GM12892 (cell line): ENCODE measurements at regions not wholly inside any gene's neighbourhood (a gene's known extent, or its start where the extent isn't known, plus 50 kb on each side); places are given as distances from the start of the nearest gene placed in this dataset.

Experiments
- DNase-seq: peaks from one replicate; pipeline ENCODE4 v3.0.0; 2011; ENCODE audit not compliant: insufficient read length
- FAIRE-seq: peaks from 2 replicates; lab custom pipeline; 2011; peaks lifted over from hg19 to GRCh38; lab: Jason Lieb, UNC
- POLR2A ChIP-seq: IDR thresholded peaks from 2 replicates; pipeline ENCODE4 v1.6.1; 2011; ENCODE audit warnings: low read depth, low read length, control low read depth
- POLR2AphosphoS5 ChIP-seq: IDR thresholded peaks from 2 replicates; pipeline ENCODE4 v1.6.1; 2011; ENCODE audit warnings: low read depth, low read length, control low read depth
- TAF1 ChIP-seq: IDR thresholded peaks from 2 replicates; pipeline ENCODE4 v1.6.1; 2011; ENCODE audit warnings: low read depth, mild to moderate bottlenecking, control low read depth, low read length, borderline replicate concordance

DNA sequence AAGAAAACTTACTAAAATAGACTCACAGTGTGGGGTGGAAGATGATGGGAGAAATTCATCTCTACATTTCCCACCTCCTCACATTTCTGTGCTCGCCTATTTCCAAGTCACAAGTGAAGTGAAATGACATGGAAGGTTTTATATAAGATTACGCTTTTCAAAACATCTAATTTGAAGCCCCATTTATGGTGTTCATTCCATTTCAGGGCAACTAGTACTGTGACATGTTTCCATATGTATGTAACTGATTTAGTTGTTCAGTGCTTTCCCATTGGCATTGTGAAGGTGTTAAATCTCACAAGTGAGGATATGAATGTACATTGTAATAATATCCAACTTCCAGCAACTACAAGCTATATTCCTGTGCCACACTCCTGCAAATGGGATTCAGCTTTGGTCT, 1174.8 kb downstream of the CDH11 start:
- TF ChIP-seq TAF1 (no peak), POLR2A (no peak), POLR2AphosphoS5 (no peak)
- no peak for FAIRE-seq

GRCh38 chr16:63945806-63946205, 1176.1 kb downstream of the CDH11 start:
- TF ChIP-seq POLR2A, result no peak
- TF ChIP-seq POLR2AphosphoS5, result no peak
- no peak for TF ChIP-seq TAF1
- FAIRE-seq, result no peak
- DNase-seq, result no peak

More for the DNA sequence above, 1174.8 kb downstream of the CDH11 start:
- no peak for DNase-seq

GRCh38 chr16:63943566-63943965, 1178.3 kb downstream of the CDH11 start:
- no peak for FAIRE-seq
- TF ChIP-seq TAF1, result no peak
- TF ChIP-seq POLR2A, result no peak
- no peak for TF ChIP-seq POLR2AphosphoS5

DNA sequence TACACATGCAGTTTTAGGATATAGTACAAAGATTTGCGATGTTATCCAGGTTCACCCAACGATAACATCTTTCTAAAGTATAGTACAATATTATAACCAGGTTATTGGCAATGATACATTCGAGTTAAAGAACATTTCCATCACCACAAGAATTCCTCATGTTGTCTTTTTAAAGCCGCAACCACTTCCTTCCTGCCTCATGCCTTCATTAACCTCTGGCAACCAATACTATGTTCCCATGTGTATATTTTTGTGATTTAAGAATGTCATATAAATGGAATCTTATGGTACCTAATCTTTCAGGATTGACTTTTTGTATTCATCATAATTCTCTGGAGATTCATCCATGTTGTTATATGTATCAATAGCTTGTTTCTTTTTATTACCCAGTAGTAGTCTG, 1183.2 kb downstream of the CDH11 start:
- FAIRE-seq, result no peak
- no peak for DNase-seq
- TF ChIP-seq POLR2A, result no peak
- TF ChIP-seq POLR2AphosphoS5, result no peak
- no peak for TF ChIP-seq TAF1

More at GRCh38 chr16:63943566-63943965, 1178.3 kb downstream of the CDH11 start:
- DNase-seq, result no peak

GRCh38 chr16:63933841-63934240, 1188.0 kb downstream of the CDH11 start:
- FAIRE-seq (no peak), DNase-seq (no peak)
- TF ChIP-seq POLR2AphosphoS5 (no peak), POLR2A (no peak), TAF1 (no peak)

- no peak for TF ChIP-seq TAF1
- TF ChIP-seq POLR2A, result no peak
- TF ChIP-seq POLR2AphosphoS5, result no peak
- FAIRE-seq (no peak), DNase-seq (no peak)
These were observed 1193.4 kb downstream of the CDH11 start for GRCh38 chr16:63928421-63928820.

DNA sequence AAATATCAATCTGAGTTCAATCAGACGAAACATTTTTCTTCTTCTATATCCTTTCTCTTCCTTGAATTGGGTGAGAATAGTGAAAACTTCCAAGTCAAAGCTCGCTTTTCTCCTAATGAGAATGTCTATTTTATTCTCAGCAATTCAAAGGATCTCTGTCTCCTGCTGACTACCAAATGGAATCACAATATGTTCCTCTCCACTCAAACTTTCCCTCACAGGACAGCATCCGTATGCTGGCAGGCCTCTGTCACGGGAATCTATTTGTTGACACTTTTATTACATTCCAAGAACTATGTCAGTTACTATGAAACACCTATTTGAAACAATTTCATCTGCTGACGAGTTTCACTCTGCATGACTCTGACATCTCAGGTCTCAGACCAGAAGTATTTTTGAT, 1196.6 kb downstream of the CDH11 start:
- FAIRE-seq (no peak), DNase-seq (no peak)
- TF ChIP-seq POLR2A (no peak), TAF1 (no peak), POLR2AphosphoS5 (no peak)

- FAIRE-seq (no peak), DNase-seq (no peak)
- TF ChIP-seq TAF1 (no peak), POLR2AphosphoS5 (no peak), POLR2A (no peak)
These were observed 1199.3 kb downstream of the CDH11 start for GRCh38 chr16:63922560-63922959.

DNA sequence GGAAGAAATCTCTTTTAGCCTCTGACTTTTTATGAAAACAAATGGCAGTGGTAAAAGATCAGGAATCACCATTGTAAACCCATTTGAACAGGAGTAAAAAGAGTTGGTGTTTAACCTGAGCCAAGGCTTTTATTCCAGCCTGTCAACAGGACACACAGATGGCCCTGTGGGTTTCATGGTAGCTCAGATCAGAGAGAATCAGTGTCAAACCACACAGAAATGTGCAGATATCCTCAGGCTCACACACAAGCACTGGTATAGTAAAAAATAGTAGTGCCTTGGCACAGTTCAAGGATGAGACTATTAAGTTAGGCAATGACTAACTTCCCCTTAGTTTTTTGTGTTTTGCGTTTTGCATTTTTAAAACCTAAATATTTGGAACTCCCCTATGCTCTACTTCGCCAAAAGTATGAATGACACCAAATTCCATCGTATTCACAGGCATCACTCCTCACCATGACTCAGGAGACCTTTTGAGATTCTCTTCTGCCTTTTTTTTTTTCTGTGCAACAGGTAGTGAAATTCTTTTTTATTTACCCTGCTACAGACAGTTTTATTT, 1200.0 kb downstream of the CDH11 start:
- DNase-seq (no peak), FAIRE-seq (no peak)
- TF ChIP-seq POLR2AphosphoS5 (no peak), TAF1 (no peak), POLR2A (no peak)

GRCh38 chr16:63913290-63913689, 1208.6 kb downstream of the CDH11 start:
- FAIRE-seq (no peak), DNase-seq (no peak)
- no peak for TF ChIP-seq POLR2A
- TF ChIP-seq TAF1, result no peak
- TF ChIP-seq POLR2AphosphoS5, result no peak

GRCh38 chr16:63907251-63907650, 1214.6 kb downstream of the CDH11 start:
- no peak for TF ChIP-seq TAF1
- no peak for TF ChIP-seq POLR2A
- no peak for TF ChIP-seq POLR2AphosphoS5
- FAIRE-seq (no peak), DNase-seq (no peak)

- FAIRE-seq (no peak), DNase-seq (no peak)
- TF ChIP-seq TAF1, result no peak
- TF ChIP-seq POLR2A, result no peak
- TF ChIP-seq POLR2AphosphoS5, result no peak
These were observed 1216.9 kb downstream of the CDH11 start for GRCh38 chr16:63904930-63905329.
